HG02840 (cell line): ENCODE measurements at regions not wholly inside any gene's neighbourhood (a gene's known extent, or its start where the extent isn't known, plus 50 kb on each side); places are given as distances from the start of the nearest gene placed in this dataset.

Source experiments
- ATAC-seq: cut with Tn5 transposase; IDR thresholded peaks from one replicate; pipeline ENCODE4 v1.9.1; 2021; ENCODE audit warnings: mild to moderate bottlenecking, moderate library complexity, moderate number of reproducible peaks; ENCODE audit not compliant: unreplicated experiment, low FRiP score

DNA sequence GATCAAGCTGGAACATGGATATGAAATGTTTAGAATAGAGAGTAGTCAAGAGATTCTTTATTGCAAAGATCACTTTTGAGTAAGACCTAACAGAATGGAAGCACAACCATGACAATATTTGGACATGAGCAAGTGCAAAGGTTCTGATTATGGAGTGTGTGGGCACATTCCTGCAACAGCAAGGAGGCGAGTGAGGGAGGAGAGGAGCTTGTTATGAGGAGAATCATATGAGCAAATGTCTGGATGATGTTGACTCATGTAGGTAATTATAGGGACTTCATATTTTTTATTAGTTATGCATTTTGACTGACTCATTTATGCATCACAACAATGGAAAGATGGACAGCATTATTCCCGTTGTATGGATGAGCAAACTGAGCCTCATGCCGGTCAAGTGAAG is 100.8 kb upstream of the SLC35B3 start:
- no peak for ATAC-seq

- no peak for ATAC-seq
Observed at GRCh38 chr6:8535519-8535918, 100.2 kb upstream of the SLC35B3 start.

- ATAC-seq, result no peak
Observed at GRCh38 chr6:8530785-8531435, 95.6 kb upstream of the SLC35B3 start.

DNA sequence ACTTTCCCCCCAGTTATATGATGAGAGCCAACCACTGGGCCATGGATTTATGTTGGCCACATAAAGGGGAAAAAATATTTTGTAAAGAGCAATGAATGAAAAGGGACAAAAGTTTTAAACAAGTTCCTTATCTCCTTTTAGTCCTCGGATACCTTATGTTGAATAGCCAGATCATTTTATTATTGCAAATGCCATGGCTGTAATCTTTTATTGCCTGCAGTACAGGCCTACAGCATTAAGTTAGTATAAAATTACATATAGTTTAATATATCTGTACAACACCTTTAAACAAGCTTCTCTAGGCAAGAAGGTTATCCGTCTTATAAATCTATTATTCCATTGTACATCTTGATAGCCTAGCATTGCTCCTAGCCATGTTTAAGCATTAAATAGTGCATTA is 93.9 kb upstream of the SLC35B3 start:
- no peak for ATAC-seq

- ATAC-seq, result no peak
Observed at GRCh38 chr6:8527818-8528217, 92.5 kb upstream of the SLC35B3 start.

GRCh38 chr6:8526624-8527023 is 91.3 kb upstream of the SLC35B3 start:
- no peak for ATAC-seq

GRCh38 chr6:8525370-8525769 is 90.0 kb upstream of the SLC35B3 start:
- no peak for ATAC-seq

DNA sequence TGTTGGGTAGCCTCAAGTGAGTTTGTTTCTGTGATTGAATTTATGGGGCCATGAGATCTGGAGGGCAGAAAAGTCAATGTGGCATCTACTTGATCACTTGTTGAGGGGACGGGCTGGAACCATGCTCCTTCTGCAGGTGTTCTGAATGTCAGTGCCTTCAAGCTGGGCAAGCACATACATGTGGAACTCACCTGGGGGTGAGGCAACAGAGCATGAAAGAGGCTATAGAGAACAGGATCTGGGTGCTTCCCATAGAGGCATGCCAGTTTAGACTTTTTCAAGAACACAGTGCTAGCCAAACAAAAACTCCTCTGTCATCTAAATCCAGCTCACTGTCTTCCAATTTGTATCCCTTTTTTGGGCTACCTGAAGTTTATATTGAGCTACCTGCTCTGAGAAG is 77.8 kb upstream of the SLC35B3 start:
- ATAC-seq, result no peak

DNA sequence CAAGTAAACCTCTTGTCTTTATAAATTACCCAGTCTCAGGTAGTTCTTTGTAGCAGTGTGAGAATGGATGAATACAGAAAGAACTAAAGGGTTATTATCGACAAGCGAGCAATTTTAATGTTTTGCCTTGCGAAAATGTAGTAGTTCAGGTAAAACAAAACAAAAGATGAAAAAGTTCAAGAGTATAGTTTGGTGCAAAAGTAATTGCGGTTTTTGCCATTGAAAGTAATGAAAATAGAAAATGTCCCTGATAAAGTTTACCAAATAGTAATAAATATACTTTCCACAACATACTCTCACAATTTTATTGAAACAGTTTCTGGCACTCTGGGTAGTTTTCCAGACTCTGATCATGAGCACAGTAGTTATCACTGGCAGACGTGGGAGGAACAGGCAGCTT is 71.9 kb upstream of the SLC35B3 start:
- ATAC-seq, result no peak

DNA sequence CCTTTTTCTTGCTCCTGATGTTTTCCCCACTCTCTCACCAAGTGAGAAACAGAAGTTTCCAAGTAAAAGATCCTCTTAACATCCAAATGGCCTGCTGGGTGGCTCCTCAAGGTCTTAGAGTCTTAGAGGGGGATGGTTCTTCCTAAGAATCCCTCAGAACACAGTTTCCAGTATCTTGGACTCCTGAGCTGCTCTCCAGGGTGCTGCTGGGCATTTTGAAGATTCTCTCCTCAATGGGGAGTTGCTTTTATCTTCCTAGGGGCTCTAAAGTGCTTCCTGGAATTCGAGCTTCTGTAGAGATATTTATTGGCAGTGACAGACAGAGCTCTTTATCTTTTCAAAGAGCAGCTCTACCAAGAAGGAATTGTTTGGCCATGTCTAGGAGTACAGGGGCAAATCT is 70.8 kb upstream of the SLC35B3 start:
- no peak for ATAC-seq

DNA sequence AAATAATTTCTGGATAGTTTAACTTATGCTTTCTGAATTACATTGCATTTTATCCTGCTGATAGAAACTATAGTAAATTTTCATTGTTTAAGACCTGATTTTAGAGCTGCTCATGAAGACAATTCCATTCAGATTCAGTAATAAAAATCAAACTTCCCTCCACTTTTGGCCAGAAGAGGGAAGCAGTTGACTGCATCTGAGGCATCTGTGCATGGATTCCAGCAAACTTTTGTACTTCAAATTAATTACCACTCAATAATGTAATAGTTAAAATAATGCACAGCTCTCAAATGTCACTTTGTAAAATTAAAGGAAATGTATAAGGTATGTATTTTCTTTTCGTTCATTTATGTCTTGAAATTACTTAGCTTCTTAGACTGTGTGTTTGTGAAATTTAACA is 64.2 kb upstream of the SLC35B3 start:
- no peak for ATAC-seq

DNA sequence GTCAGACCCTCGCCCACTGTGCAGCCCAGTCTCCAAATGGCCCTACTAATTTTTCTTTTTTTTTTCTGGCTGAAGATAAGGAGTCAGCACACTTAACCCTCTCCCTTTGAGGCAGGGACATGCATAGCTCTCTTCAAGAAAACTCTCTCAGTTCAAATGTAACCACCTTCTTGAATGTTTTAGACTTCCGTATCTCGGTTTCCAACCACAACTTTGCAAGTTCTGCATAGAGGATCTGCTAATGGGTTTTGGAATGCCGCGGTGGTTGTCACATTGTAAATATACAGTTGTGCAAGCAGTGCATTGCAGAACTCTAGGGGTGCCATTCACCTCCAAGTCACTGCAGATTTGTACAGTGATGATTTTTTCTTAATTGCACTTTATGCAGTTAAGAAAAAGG is 59.4 kb upstream of the SLC35B3 start:
- ATAC-seq, result no peak

DNA sequence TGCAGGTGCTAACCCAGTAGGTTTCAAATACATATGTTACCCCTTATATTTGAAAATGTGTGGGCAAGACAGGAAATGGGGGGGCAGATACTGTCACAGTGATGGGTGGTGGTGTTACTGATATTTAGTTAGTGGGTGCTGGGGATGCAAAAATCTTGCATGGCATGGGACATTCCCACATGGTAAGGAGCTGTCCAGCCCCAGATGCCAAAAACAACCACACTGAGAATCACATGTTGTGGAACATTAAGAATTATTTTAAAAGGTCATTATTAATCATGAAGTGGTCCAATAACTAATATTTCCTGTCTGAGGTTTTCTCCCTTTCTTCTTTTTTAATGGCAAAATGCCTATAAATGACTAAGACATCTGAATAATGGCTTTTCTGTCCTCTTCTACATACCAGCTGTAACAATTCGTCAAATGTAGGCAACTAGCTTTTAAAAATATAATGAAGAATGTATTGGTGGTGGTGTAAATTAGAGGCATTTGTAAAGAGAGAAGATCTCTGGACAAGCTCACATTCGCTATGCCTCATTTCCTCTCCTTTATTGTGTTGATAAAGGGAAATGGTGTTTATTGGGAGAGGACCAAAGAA is 57.3 kb upstream of the SLC35B3 start:
- no peak for ATAC-seq
